ENCODE measurements at regions not wholly inside any gene's neighbourhood (a gene's known extent, or its start where the extent isn't known, plus 50 kb on each side); places are given as distances from the start of the nearest gene placed in this dataset.
A peak's percentile ranks its signal among the peaks of the same experiment; 100 is the strongest.

GRCh38 chr6:167565388-167565787, 240.5 kb downstream of the TTLL2 start:
- peaks cover 23% of the 10 kb centered on the region for H3K4me1 Mint-ChIP-seq
- peak in 1 of 2 experiments; percentile 35 for DNase-seq (ENCODE audit: low spot score in 2 of 2, unreplicated experiment in 2 of 2)
- no peaks in the 10 kb centered on the region for H3K9me3 Mint-ChIP-seq
- H3K36me3 Mint-ChIP-seq: peaks cover 9% of the 10 kb centered on the region
- H3K27ac Mint-ChIP-seq: no peak overlapping the region
- H3K4me3 Mint-ChIP-seq: no peak overlapping the region
- peaks cover 7% of the 10 kb centered on the region for H3K27me3 Mint-ChIP-seq (ENCODE audit: low read depth)
- no peak for TF ChIP-seq CTCF (IDR thresholded peaks at IDR 0.05; ENCODE audit: unreplicated experiment)

- TF ChIP-seq CTCF (IDR thresholded peaks at IDR 0.05; ENCODE audit: unreplicated experiment): no peak
- H3K9me3 Mint-ChIP-seq: no peaks in the 10 kb centered on the region
- no peak overlapping the region for H3K4me3 Mint-ChIP-seq
- H3K36me3 Mint-ChIP-seq: peaks cover 9% of the 10 kb centered on the region
- peaks cover 7% of the 10 kb centered on the region for H3K27me3 Mint-ChIP-seq (ENCODE audit: low read depth)
- no peak overlapping the region for H3K27ac Mint-ChIP-seq
- H3K4me1 Mint-ChIP-seq: peaks cover 28% of the 10 kb centered on the region
- DNase-seq (ENCODE audit: low spot score in 2 of 2, unreplicated experiment in 2 of 2): peak in 1 of 2 experiments; percentile 37
Observed at GRCh38 chr6:167565884-167566599, 241.2 kb downstream of the TTLL2 start.

GRCh38 chr6:167566711-167567141, 241.8 kb downstream of the TTLL2 start:
- no peaks in the 10 kb centered on the region for H3K9me3 Mint-ChIP-seq
- no peak for TF ChIP-seq CTCF (IDR thresholded peaks at IDR 0.05; ENCODE audit: unreplicated experiment)
- H3K4me1 Mint-ChIP-seq: peaks cover 33% of the 10 kb centered on the region
- no peak for DNase-seq (ENCODE audit: low spot score in 2 of 2, unreplicated experiment in 2 of 2)
- H3K27ac Mint-ChIP-seq: no peak overlapping the region
- H3K4me3 Mint-ChIP-seq: no peak overlapping the region
- H3K27me3 Mint-ChIP-seq (ENCODE audit: low read depth): peaks cover 7% of the 10 kb centered on the region
- peaks cover 9% of the 10 kb centered on the region for H3K36me3 Mint-ChIP-seq

- H3K36me3 Mint-ChIP-seq: peaks cover 9% of the 10 kb centered on the region
- TF ChIP-seq CTCF (IDR thresholded peaks at IDR 0.05; ENCODE audit: unreplicated experiment): no peak
- H3K4me1 Mint-ChIP-seq: peaks cover 37% of the 10 kb centered on the region
- peaks cover 7% of the 10 kb centered on the region for H3K27me3 Mint-ChIP-seq (ENCODE audit: low read depth)
- no peak overlapping the region for H3K4me3 Mint-ChIP-seq
- peak in 1 of 2 experiments; percentile 33 for DNase-seq (ENCODE audit: low spot score in 2 of 2, unreplicated experiment in 2 of 2)
- no peaks in the 10 kb centered on the region for H3K9me3 Mint-ChIP-seq
- no peak overlapping the region for H3K27ac Mint-ChIP-seq
Observed at GRCh38 chr6:167567142-167568033, 242.5 kb downstream of the TTLL2 start.

- H3K9me3 Mint-ChIP-seq: no peaks in the 10 kb centered on the region
- peaks cover 9% of the 10 kb centered on the region for H3K36me3 Mint-ChIP-seq
- peaks cover 7% of the 10 kb centered on the region for H3K27me3 Mint-ChIP-seq (ENCODE audit: low read depth)
- no peak overlapping the region for H3K27ac Mint-ChIP-seq
- DNase-seq (ENCODE audit: low spot score in 2 of 2, unreplicated experiment in 2 of 2): peak in 1 of 2 experiments; percentile 31
- peaks cover 47% of the 10 kb centered on the region for H3K4me1 Mint-ChIP-seq
- no peak for TF ChIP-seq CTCF (IDR thresholded peaks at IDR 0.05; ENCODE audit: unreplicated experiment)
- H3K4me3 Mint-ChIP-seq: no peak overlapping the region
Observed at GRCh38 chr6:167568407-167569024, 243.6 kb downstream of the TTLL2 start.

Measured in mesothelial cell of epicardium (in vitro differentiated cells).